H1 (cell line): ENCODE measurements at regions not wholly inside any gene's neighbourhood (a gene's known extent, or its start where the extent isn't known, plus 50 kb on each side); places are given as distances from the start of the nearest gene placed in this dataset.

Source experiments
- CTCF ChIA-PET: fragments of 300-600 bp; sonication (Branson Sonifier 250); formaldehyde crosslinking; loops from one replicate; lab custom pipeline; 2021; ENCODE audit not compliant: partially characterized antibody; lab: Charles Lee
- POLR2A ChIA-PET: fragments of 300-600 bp; sonication (Branson Sonifier 250); formaldehyde crosslinking; loops from one replicate; lab custom pipeline; 2021; ENCODE audit warnings: inconsistent platforms; ENCODE audit not compliant: partially characterized antibody; lab: Charles Lee
- DNase-seq, 2 experiments: peaks; one replicate each; pipeline versions ENCODE4 v3.0.0 to v3.0.0-alpha.2; 2010 to 2022; ENCODE audit warnings: low spot score in 2 of 2, low read depth in 1 of 2, mixed read lengths in 1 of 2
- FAIRE-seq: peaks from 2 replicates; lab custom pipeline; 2011; peaks lifted over from hg19 to GRCh38; lab: Jason Lieb, UNC
- H2AFZ ChIP-seq: 2 replicates; pipeline ENCODE4 v1.8.1; 2012; ENCODE audit warnings: low read length, inconsistent platforms
- H2AK5ac ChIP-seq: 2 replicates; pipeline ENCODE4 v1.6.1; 2013; ENCODE audit warnings: low read depth, low read length
- H2BK120ac ChIP-seq: replicated peaks from 2 replicates; pipeline ENCODE3; 2013; ENCODE audit warnings: low read depth, low read length, inconsistent platforms
- H2BK12ac ChIP-seq: 2 replicates; pipeline ENCODE4 v1.6.1; 2013; ENCODE audit warnings: low read depth, low read length
- H2BK15ac ChIP-seq: 2 replicates; pipeline ENCODE4 v1.6.1; 2013; ENCODE audit warnings: low read length
- H2BK20ac ChIP-seq: 2 replicates; pipeline ENCODE4 v1.6.1; 2013; ENCODE audit warnings: low read length
- H2BK5ac ChIP-seq: 2 replicates; pipeline ENCODE4 v1.6.1; 2013; ENCODE audit warnings: low read depth, low read length
- H3K14ac ChIP-seq: 2 replicates; pipeline ENCODE4 v1.6.1; 2013; ENCODE audit warnings: inconsistent platforms; ENCODE audit not compliant: insufficient read length
- H3K18ac ChIP-seq: 2 replicates; pipeline ENCODE4 v1.6.1; 2013; ENCODE audit warnings: low read length; ENCODE audit errors: extremely low read depth
- H3K23ac ChIP-seq: 2 replicates; pipeline ENCODE4 v1.6.1; 2013; ENCODE audit warnings: inconsistent platforms; ENCODE audit not compliant: insufficient read length
- H3K23me2 ChIP-seq: 2 replicates; pipeline ENCODE4 v1.6.1; 2013; ENCODE audit warnings: low read depth, low read length
- H3K27ac ChIP-seq: 2 replicates; pipeline ENCODE4 v1.6.1; 2011; ENCODE audit warnings: low read depth, low read length, inconsistent platforms
- H3K27me3 ChIP-seq, 4 experiments: replicated peaks in 1 of 4; 1 replicate in 1 of 4; 2 replicates in 3 of 4; pipeline versions ENCODE4 v1.6.1 to v1.8.1; 2011 to 2013; ENCODE audit warnings: low read length in 3 of 4, mild to moderate bottlenecking in 3 of 4, inconsistent platforms in 2 of 4, mixed read lengths in 2 of 4, moderate library complexity in 1 of 4; ENCODE audit not compliant: control insufficient read depth in 3 of 4, insufficient read depth in 3 of 4; ENCODE audit errors: extremely low read depth in 1 of 4
- H3K36me3 ChIP-seq, 4 experiments: 2 replicates each; pipeline versions ENCODE4 v1.6.1 to v1.8.1; 2011 to 2013; ENCODE audit warnings: mild to moderate bottlenecking in 4 of 4, low read length in 3 of 4, moderate library complexity in 2 of 4, control low read depth in 1 of 4, inconsistent platforms in 1 of 4; ENCODE audit not compliant: insufficient read depth in 4 of 4, control insufficient read depth in 2 of 4
- H3K4ac ChIP-seq: replicated peaks from 2 replicates; pipeline ENCODE3; 2013; ENCODE audit warnings: low read length, low read depth, mixed read lengths, inconsistent platforms; ENCODE audit not compliant: insufficient read length
- H3K4me1 ChIP-seq, 4 experiments: replicated peaks in 1 of 4; 1 replicate in 1 of 4; 2 replicates in 3 of 4; pipeline versions ENCODE4 v1.6.1 to v1.8.1; 2011 to 2013; ENCODE audit warnings: low read length in 3 of 4, inconsistent platforms in 2 of 4, mixed read lengths in 1 of 4; ENCODE audit not compliant: insufficient read depth in 4 of 4, control insufficient read depth in 3 of 4
- H3K4me2 ChIP-seq, 2 experiments: 2 replicates each; pipeline versions ENCODE4 v1.6.1 to v1.8.1; 2011 to 2013; ENCODE audit warnings: low read depth in 2 of 2, low read length in 2 of 2, control low read depth in 1 of 2, inconsistent platforms in 1 of 2, mild to moderate bottlenecking in 1 of 2; ENCODE audit not compliant: insufficient read depth in 1 of 2
- H3K4me3 ChIP-seq, 4 experiments: fragments of 200-600, 300-600 bp in 1 of 4; sonication (generic), shearing (Covaris generic), sonication (Bioruptor Twin) in 1 of 4; 2 replicates each; pipeline versions ENCODE4 v1.5.1 to v1.8.1; 2011 to 2016; ENCODE audit warnings: low read length in 4 of 4, low read depth in 3 of 4, control low read depth in 2 of 4, inconsistent platforms in 2 of 4, mild to moderate bottlenecking in 2 of 4, mixed read lengths in 1 of 4, moderate library complexity in 1 of 4; ENCODE audit not compliant: insufficient read depth in 2 of 4; ENCODE audit errors: extremely low read depth in 1 of 4
- H3K56ac ChIP-seq: replicated peaks from 2 replicates; pipeline ENCODE3; 2013; ENCODE audit warnings: low read depth, mild to moderate bottlenecking, mixed read lengths, low read length, inconsistent platforms; ENCODE audit not compliant: insufficient read length
- H3K79me1 ChIP-seq: 2 replicates; pipeline ENCODE4 v1.6.1; 2013; ENCODE audit warnings: low read depth, low read length, control low read depth
- H3K79me2 ChIP-seq, 2 experiments: 2 replicates each; pipeline versions ENCODE4 v1.6.1 to v1.8.1; 2012 to 2013; ENCODE audit warnings: low read length in 2 of 2, mild to moderate bottlenecking in 2 of 2, inconsistent platforms in 1 of 2; ENCODE audit not compliant: insufficient read depth in 2 of 2, control insufficient read depth in 1 of 2
- H3K9ac ChIP-seq, 4 experiments: replicated peaks in 1 of 4; 1 replicate in 1 of 4; 2 replicates in 3 of 4; pipeline versions ENCODE4 v1.6.1 to v1.8.1; 2011 to 2013; ENCODE audit warnings: low read depth in 3 of 4, low read length in 3 of 4, control low read depth in 2 of 4, mild to moderate bottlenecking in 2 of 4, moderate library complexity in 2 of 4, inconsistent platforms in 1 of 4; ENCODE audit errors: extremely low read depth in 1 of 4
- H3K9me3 ChIP-seq, 2 experiments: 2 replicates each; pipeline versions ENCODE4 v1.6.1 to v1.8.1; 2012 to 2013; ENCODE audit warnings: mild to moderate bottlenecking in 2 of 2, moderate library complexity in 2 of 2, control low read depth in 1 of 2, inconsistent platforms in 1 of 2, low read depth in 1 of 2, low read length in 1 of 2, mixed read lengths in 1 of 2; ENCODE audit not compliant: insufficient read depth in 2 of 2
- H4K20me1 ChIP-seq, 2 experiments: replicated peaks in 1 of 2; 2 replicates each; pipeline versions ENCODE3 to v1.8.1; 2011 to 2013; ENCODE audit warnings: inconsistent platforms in 2 of 2, low read length in 2 of 2, mild to moderate bottlenecking in 1 of 2; ENCODE audit not compliant: insufficient read depth in 2 of 2, control insufficient read depth in 1 of 2
- H4K5ac ChIP-seq: 2 replicates; pipeline ENCODE4 v1.6.1; 2013; ENCODE audit warnings: low read length, low read depth, mixed read lengths, inconsistent platforms; ENCODE audit not compliant: insufficient read length
- H4K8ac ChIP-seq: 2 replicates; pipeline ENCODE4 v1.8.0; 2013; ENCODE audit warnings: mild to moderate bottlenecking, moderate library complexity, low read length, inconsistent platforms; ENCODE audit not compliant: insufficient read depth; ENCODE audit errors: extremely low read depth
- H4K91ac ChIP-seq: replicated peaks from 2 replicates; pipeline ENCODE3; 2013; ENCODE audit warnings: low read length, mixed read lengths, inconsistent platforms; ENCODE audit not compliant: insufficient read length
- CTCF ChIP-seq, 3 experiments: IDR thresholded peaks; 1 replicate in 2 of 3; 2 replicates in 1 of 3; pipeline versions ENCODE4 v1.5.1 to v1.6.1; 2011; ENCODE audit warnings: low read length in 3 of 3, mild to moderate bottlenecking in 3 of 3, inconsistent platforms in 2 of 3, low read depth in 1 of 3, moderate library complexity in 1 of 3; ENCODE audit not compliant: insufficient read depth in 1 of 3; ENCODE audit errors: control extremely low read depth in 1 of 3
- FOSL1 ChIP-seq: IDR thresholded peaks from 2 replicates; pipeline ENCODE4 v1.6.1; 2011; ENCODE audit warnings: mild to moderate bottlenecking, low read depth, low read length, moderate library complexity; ENCODE audit not compliant: insufficient read depth
- RAD21 ChIP-seq, 2 experiments: IDR thresholded peaks in 1 of 2; conservative IDR thresholded peaks in 1 of 2; 2 replicates each; pipeline ENCODE4 v1.6.1; 2011; ENCODE audit warnings: low read depth in 2 of 2, low read length in 2 of 2, improper control_type of control experiment in 1 of 2, inconsistent platforms in 1 of 2, mild to moderate bottlenecking in 1 of 2, moderate library complexity in 1 of 2
- SRF ChIP-seq: IDR thresholded peaks from 2 replicates; pipeline ENCODE4 v1.6.1; 2011; ENCODE audit warnings: mild to moderate bottlenecking, low read depth, low read length, moderate library complexity
- WGBS, 2 experiments: shearing (Covaris generic) in 1 of 2; methylation state at CpG; one replicate each; pipeline versions ENCODE4 v1.1.6 to v1.1.7; 2013 to 2015; ENCODE audit warnings: low lambda C conversion rate in 2 of 2, mixed read lengths in 2 of 2, inconsistent platforms in 1 of 2, low coverage in 1 of 2, missing lambda C conversion rate in 1 of 2; ENCODE audit not compliant: insufficient replicate concordance in 2 of 2, insufficient coverage in 1 of 2, insufficient read length in 1 of 2; ENCODE audit errors: extremely low coverage in 1 of 2, missing lambda C conversion rate in 1 of 2; 5-methylcytosine and 5-hydroxymethylcytosine counted together

- Histone ChIP-seq H3K79me1 (no peaks in the 10 kb centered on the region), H3K14ac (no peak overlapping the region), H3K27ac (no peak overlapping the region), H2AFZ (peak overlapping the region; percentile 92; the same call in 1 of the 2 replicates), H4K5ac (no peak overlapping the region), H3K27me3 (no peaks in the 10 kb centered on the region), H3K9ac (no peak overlapping the region), H4K91ac (no peak overlapping the region), H3K4ac (no peak overlapping the region), H3K56ac (no peak overlapping the region)
- TF ChIP-seq RAD21 (IDR thresholded peaks at IDR 0.05 in 1 of 2, conservative IDR thresholded peaks at IDR 0.05 in 1 of 2; ENCODE audit: low read depth in 2 of 2, low read length in 2 of 2) (peak; percentile 37 to 43), CTCF (IDR thresholded peaks at IDR 0.05; ENCODE audit: control extremely low read depth in 1 of 3, insufficient read depth in 1 of 3, low read depth in 1 of 3, low read length in 3 of 3) (peak in 2 of 3 experiments; percentile 3 to 20; a peak in 2 of 4 replicates), FOSL1 (no peak), SRF (no peak)
- TF ChIP-seq, all 59 proteins: peak for 2
- Histone ChIP-seq H3K18ac (no peak overlapping the region), H4K20me1 (no peaks in the 10 kb centered on the region), H3K23ac (no peak overlapping the region), H4K8ac (no peak overlapping the region), H3K36me3 (no peaks in the 10 kb centered on the region), H3K23me2 (no peaks in the 10 kb centered on the region), H2BK120ac (no peak overlapping the region), H3K79me2 (no peaks in the 10 kb centered on the region), H2BK12ac (no peak overlapping the region), H2AK5ac (no peak overlapping the region), H3K9me3 (no peaks in the 10 kb centered on the region), H2BK15ac (no peak overlapping the region), H3K4me1 (no peaks in the 10 kb centered on the region; a peak in 1 of 7 replicates), H3K4me2 (no peak overlapping the region), H2BK5ac (no peak overlapping the region), H3K4me3 (no peak overlapping the region), H2BK20ac (no peak overlapping the region)
- ChIA-PET CTCF (interaction anchor here (0.5 to 2.0 kb wide), 19 partner anchors 8 to 1291 kb away, joined by 3 to 7 read pairs (median 3); no protein-coding TSS in a partner anchor), POLR2A (interaction anchor here (0.6 kb wide), 1 partner anchor 1681 kb away, joined by 3 read pairs; no protein-coding TSS in a partner anchor)
- WGBS, 2 experiments, result 65% methylated on average over 2 of the region's 2 CpGs; no CpG with 5 or more reads in 1 of the 2 experiments
- peak in 1 of 2 experiments; percentile 1 for DNase-seq
- FAIRE-seq, result no peak
Measured at GRCh38 chr4:62901101-62901500, 1508.1 kb downstream of the TECRL start.
